ENCODE measurements at regions not wholly inside any gene's neighbourhood (a gene's known extent, or its start where the extent isn't known, plus 50 kb on each side); places are given as distances from the start of the nearest gene placed in this dataset.

- DNase-seq (ENCODE audit: low read depth): no peak
These were observed 87.7 kb upstream of the PLEKHG7 start for GRCh38 chr12:92615086-92615485.

- DNase-seq (ENCODE audit: low read depth): no peak
These were observed 88.3 kb upstream of the PLEKHG7 start for GRCh38 chr12:92614502-92614901.

- no peak for DNase-seq (ENCODE audit: low read depth)
These were observed 88.8 kb upstream of the PLEKHG7 start for GRCh38 chr12:92614001-92614400.

- DNase-seq (ENCODE audit: low read depth): no peak
These were observed 90.2 kb upstream of the PLEKHG7 start for GRCh38 chr12:92612611-92613010.

GRCh38 chr12:92608151-92609091 lies 94.4 kb upstream of the PLEKHG7 start:
- DNase-seq (ENCODE audit: low read depth): peak; percentile 17

- no peak for DNase-seq (ENCODE audit: low read depth)
These were observed 95.8 kb upstream of the PLEKHG7 start for GRCh38 chr12:92606956-92607355.

GRCh38 chr12:92605621-92606170 lies 97.1 kb upstream of the PLEKHG7 start:
- no peak for DNase-seq (ENCODE audit: low read depth)

GRCh38 chr12:92604786-92605185 lies 98.0 kb upstream of the PLEKHG7 start:
- DNase-seq (ENCODE audit: low read depth): no peak

GRCh38 chr12:92603741-92604432 lies 98.9 kb upstream of the PLEKHG7 start:
- no peak for DNase-seq (ENCODE audit: low read depth)

- no peak for DNase-seq (ENCODE audit: low read depth)
These were observed 99.7 kb upstream of the PLEKHG7 start for GRCh38 chr12:92602930-92603623.

- no peak for DNase-seq (ENCODE audit: low read depth)
These were observed 100.3 kb upstream of the PLEKHG7 start for GRCh38 chr12:92602476-92602875.

- DNase-seq (ENCODE audit: low read depth): no peak
These were observed 101.1 kb upstream of the PLEKHG7 start for GRCh38 chr12:92601680-92602079.

- DNase-seq (ENCODE audit: low read depth): no peak
These were observed 101.6 kb upstream of the PLEKHG7 start for GRCh38 chr12:92601176-92601575.

GRCh38 chr12:92600052-92600451 lies 102.7 kb upstream of the PLEKHG7 start:
- DNase-seq (ENCODE audit: low read depth): no peak

GRCh38 chr12:92597997-92598396 lies 104.8 kb upstream of the PLEKHG7 start:
- no peak for DNase-seq (ENCODE audit: low read depth)

- no peak for DNase-seq (ENCODE audit: low read depth)
These were observed 105.7 kb upstream of the PLEKHG7 start for GRCh38 chr12:92597118-92597517.

- DNase-seq (ENCODE audit: low read depth): no peak
These were observed 106.4 kb upstream of the PLEKHG7 start for GRCh38 chr12:92596383-92596782.

- DNase-seq (ENCODE audit: low read depth): no peak
These were observed 107.1 kb upstream of the PLEKHG7 start for GRCh38 chr12:92595663-92596062.

GRCh38 chr12:92593734-92594402 lies 108.9 kb upstream of the PLEKHG7 start:
- no peak for DNase-seq (ENCODE audit: low read depth)

GRCh38 chr12:92585115-92585727 lies 117.6 kb upstream of the PLEKHG7 start:
- DNase-seq (ENCODE audit: low read depth): no peak

GRCh38 chr12:92583910-92584309 lies 118.9 kb upstream of the PLEKHG7 start:
- no peak for DNase-seq (ENCODE audit: low read depth)

All from forelimb muscle (tissue), 1 donor.